ENCODE measurements at regions not wholly inside any gene's neighbourhood (a gene's known extent, or its start where the extent isn't known, plus 50 kb on each side); places are given as distances from the start of the nearest gene placed in this dataset.

DNA sequence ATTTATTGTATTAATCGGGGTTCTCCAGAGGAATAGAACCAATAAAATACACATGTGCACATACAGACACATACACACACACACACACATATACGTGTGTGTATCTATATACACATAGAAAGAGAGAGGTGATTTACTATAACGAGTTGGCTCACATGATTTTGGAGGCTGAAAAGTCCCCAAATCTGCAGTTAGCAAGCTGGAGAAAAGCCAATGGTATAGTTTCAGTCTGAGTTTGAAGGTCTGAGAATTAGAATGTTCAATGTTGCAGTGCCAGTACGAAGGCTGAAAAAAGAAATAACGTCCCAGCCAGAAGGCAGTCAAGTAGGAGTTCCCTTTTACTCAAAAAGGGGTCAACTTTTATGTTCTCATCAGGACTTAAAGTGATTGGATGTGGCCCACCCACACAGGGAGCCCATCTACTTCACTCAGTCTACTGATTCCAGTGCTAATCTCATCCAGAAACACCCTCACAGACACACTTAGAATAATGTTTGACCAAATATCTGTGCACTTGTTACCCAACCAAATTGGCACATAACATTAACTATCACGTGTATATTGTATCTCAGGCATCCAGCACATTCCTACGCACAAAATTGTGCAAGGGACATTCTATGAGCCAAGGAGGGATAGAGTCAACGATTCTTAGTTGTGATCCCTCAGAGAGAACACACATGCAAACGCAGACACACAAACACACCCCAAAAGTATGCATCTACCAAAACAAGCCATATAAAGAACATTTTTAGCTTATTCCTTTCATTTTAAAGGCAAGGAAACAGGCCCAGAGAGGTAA is 195.5 kb upstream of the DUSP10 start:
- no peak for DNase-seq (ENCODE audit: low read depth)
- H3K4me3 ChIP-seq (ENCODE audit: low read depth, low read length), result no peak overlapping the region
- TF ChIP-seq, protein P1, sequence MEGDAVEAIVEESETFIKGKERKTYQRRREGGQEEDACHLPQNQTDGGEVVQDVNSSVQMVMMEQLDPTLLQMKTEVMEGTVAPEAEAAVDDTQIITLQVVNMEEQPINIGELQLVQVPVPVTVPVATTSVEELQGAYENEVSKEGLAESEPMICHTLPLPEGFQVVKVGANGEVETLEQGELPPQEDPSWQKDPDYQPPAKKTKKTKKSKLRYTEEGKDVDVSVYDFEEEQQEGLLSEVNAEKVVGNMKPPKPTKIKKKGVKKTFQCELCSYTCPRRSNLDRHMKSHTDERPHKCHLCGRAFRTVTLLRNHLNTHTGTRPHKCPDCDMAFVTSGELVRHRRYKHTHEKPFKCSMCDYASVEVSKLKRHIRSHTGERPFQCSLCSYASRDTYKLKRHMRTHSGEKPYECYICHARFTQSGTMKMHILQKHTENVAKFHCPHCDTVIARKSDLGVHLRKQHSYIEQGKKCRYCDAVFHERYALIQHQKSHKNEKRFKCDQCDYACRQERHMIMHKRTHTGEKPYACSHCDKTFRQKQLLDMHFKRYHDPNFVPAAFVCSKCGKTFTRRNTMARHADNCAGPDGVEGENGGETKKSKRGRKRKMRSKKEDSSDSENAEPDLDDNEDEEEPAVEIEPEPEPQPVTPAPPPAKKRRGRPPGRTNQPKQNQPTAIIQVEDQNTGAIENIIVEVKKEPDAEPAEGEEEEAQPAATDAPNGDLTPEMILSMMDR (IDR thresholded peaks at IDR 0.05; ENCODE audit: control insufficient read depth, extremely low read depth, insufficient read depth), result no peak

DNA sequence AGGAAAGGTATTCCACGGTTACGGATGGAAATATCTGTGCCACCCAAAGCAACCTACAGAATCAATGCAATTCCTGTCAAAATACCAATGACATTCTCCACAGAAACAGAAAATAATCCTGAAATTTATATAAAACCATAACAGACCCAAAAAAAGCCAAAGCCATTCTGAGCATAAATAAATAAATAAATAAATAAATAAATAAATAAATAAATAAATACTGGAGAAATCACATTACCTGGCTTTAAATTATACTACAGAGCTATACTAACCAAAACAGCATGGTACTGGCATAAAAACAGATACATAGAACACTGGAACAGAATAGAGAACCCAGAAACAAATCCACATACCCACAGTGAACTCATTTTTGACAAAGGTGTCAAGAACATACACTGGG is 191.9 kb upstream of the DUSP10 start:
- DNase-seq (ENCODE audit: low read depth), result no peak
- TF ChIP-seq, protein P1 (IDR thresholded peaks at IDR 0.05; ENCODE audit: control insufficient read depth, extremely low read depth, insufficient read depth), result no peak
- no peak overlapping the region for H3K4me3 ChIP-seq (ENCODE audit: low read depth, low read length)

DNA sequence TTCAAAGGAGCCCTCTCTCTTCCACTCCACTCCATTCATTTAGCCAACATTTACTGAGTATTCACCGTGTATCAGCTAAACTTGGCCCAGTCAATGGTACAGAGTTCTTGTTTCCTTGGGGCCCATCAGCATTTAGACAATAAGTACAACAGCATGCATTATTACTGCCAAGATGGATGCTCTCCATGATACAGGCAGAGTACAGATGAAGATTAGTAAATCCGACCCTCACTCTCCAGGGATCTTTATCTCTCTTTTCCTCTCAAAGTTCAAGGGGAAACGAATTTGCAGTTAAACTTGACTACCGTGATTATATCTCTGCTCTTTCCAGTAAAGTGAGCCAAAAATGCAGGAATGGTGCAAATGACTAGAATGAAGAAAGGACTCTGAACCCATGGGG is 184.6 kb upstream of the DUSP10 start:
- TF ChIP-seq, protein P1 (IDR thresholded peaks at IDR 0.05; ENCODE audit: control insufficient read depth, extremely low read depth, insufficient read depth), result no peak
- no peak for DNase-seq (ENCODE audit: low read depth)
- no peak overlapping the region for H3K4me3 ChIP-seq (ENCODE audit: low read depth, low read length)

DNA sequence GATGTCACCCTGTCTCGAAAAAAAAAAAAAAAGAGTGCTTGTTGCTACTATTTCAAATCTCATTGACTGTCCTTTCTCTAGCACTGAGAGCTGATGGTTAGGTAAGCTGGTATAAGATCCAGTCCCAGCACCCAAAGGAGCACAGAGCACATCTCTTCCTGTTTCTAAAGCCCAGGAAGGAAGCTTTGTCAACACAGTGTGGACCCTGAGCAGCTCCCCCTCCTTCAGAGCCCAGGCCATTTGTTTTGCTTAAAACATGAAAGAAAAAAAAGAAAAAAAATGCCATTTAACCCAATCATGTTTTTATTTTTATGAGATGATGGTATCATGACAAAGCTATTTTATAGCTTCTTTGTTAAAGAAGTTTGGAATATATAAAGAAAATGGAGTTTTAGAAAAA is 184.1 kb upstream of the DUSP10 start:
- no peak overlapping the region for H3K4me3 ChIP-seq (ENCODE audit: low read depth, low read length)
- DNase-seq (ENCODE audit: low read depth), result no peak
- TF ChIP-seq, protein P1 (IDR thresholded peaks at IDR 0.05; ENCODE audit: control insufficient read depth, extremely low read depth, insufficient read depth), result no peak

DNA sequence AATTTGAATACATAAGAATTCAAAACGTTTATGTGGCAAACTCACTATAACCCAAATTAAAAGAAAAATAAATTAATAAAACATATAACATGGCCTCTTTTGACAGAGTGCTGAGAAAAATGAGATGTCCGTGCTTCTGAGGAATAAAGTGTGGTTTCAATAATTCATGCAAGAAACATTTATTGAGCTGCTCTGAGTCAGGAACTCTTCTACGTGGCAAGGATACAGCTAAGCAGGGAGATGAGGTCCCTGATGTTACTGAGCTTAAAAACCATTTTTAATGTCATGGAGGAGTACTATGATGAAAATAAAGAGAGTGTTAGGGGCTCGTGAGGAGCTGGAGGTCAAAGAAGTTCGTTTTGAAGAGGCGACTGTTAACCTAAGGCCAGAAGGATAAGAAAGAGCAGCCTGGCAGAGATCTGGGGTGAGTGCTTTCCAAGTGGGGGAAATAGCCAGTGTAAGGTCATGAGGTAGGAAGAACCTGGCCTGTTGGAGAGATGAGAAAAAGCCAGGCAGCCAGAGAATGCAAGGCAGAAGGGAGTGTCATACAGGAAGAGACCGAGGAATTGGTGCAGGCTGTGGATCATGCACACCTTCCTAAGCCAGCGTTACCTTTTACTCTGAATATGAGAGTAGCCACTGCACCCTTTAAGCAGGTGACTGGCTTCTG is 182.2 kb upstream of the DUSP10 start:
- no peak overlapping the region for H3K4me3 ChIP-seq (ENCODE audit: low read depth, low read length)
- TF ChIP-seq, protein P1 (IDR thresholded peaks at IDR 0.05; ENCODE audit: control insufficient read depth, extremely low read depth, insufficient read depth), result no peak
- DNase-seq (ENCODE audit: low read depth), result no peak

DNA sequence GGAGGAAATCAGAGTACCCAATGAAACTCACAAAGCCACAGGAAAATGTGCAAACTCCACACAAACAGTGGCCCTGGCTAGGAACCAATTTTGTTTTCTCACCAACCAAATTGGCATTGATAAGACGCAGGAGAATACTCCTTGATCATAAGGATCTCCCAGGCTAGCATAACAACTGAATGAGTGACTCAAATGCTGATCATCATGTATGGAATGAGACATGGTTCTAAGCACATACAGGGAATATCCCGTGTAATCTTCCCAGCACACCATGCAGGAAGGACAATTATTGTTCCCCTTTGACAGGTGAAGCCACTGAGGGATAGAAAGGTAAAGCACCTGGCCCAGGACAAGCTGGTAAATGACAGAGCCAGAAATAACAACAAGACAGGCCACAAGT is 180.0 kb upstream of the DUSP10 start:
- H3K4me3 ChIP-seq (ENCODE audit: low read depth, low read length), result no peak overlapping the region
- TF ChIP-seq, protein P1 (IDR thresholded peaks at IDR 0.05; ENCODE audit: control insufficient read depth, extremely low read depth, insufficient read depth), result no peak
- no peak for DNase-seq (ENCODE audit: low read depth)
